Hematopoietic multipotent progenitor cell treated with erythropoietin and hydrocortisone succinate and interleukin-3 and kit ligand, for 8 days (in vitro differentiated cells): ENCODE measurements at regions not wholly inside any gene's neighbourhood (a gene's known extent, or its start where the extent isn't known, plus 50 kb on each side); places are given as distances from the start of the nearest gene placed in this dataset.
"Not testable (repeated sequence)": the region's sequence is repeated elsewhere in the genome, so short reads cannot be mapped to it uniquely, and the experiment has no call there.

Source experiments
- DNase-seq: peaks from one replicate; pipeline ENCODE4 v3.0.0-alpha.2; 2015

DNA sequence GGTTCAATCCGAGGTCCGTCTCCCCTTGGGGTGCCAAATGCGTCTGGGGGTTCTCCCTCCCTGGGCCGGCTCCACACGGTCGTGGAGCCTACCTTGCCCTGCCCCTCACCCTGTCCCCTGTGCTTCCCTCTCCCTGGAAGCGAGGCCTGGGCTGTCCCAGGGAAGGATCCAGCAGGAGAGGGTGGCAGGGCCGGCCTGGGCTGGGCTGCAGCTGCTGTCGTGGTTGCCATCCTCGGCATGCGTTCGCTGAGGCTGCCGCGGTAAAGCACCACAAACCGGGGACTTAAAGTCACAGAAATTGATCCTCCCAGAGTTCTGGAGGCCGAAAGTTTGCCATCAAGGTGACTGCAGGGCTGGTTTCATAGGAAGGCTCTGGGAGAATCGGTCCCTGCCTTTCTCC, 123.0 kb upstream of the TMPRSS2 start:
- DNase-seq: no peak

- DNase-seq: no peak
Measured at GRCh38 chr21:41630249-41630648, 122.3 kb upstream of the TMPRSS2 start.

GRCh38 chr21:41628256-41628655, 120.3 kb upstream of the TMPRSS2 start:
- no peak for DNase-seq

DNA sequence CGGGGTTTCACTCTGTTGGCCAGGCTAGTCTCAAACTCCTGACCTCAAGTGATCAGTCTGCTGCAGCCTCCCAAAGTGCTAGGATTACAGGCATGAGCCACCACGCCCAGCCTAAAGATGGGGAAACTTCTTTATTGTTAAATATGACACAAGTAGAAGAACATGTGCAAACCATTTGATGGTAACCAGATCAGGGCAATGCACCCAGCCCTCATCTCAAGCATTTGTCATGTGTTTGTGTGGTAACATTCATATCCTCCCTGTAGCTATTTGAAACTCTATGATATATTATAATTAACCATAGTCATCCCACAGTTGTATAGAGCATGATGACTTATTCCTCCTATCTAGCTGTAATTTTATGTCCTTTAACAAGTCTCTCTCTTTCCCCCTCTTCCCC, 119.5 kb upstream of the TMPRSS2 start:
- DNase-seq: no peak

DNA sequence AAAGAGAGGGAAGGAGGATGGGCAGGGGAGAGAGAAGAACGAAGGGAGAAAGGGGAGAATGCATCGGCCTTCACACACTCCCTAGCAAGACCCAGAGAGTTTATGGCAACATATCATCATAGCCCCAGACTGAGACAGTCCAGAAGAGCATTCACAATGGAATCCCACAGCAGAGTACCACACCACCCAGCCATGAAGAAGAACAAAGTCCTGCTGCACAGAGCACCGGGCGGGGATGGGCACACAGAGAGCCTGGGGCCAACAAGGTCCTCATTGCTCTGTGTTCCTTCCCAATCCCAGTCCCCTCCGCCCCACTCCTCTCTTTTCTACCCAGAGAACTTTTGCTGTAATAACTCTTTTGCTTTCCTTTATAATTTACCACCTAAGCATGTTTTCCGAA, 118.1 kb upstream of the TMPRSS2 start:
- DNase-seq: no peak

- DNase-seq: no peak
Measured at GRCh38 chr21:41625428-41625827, 117.5 kb upstream of the TMPRSS2 start.

DNA sequence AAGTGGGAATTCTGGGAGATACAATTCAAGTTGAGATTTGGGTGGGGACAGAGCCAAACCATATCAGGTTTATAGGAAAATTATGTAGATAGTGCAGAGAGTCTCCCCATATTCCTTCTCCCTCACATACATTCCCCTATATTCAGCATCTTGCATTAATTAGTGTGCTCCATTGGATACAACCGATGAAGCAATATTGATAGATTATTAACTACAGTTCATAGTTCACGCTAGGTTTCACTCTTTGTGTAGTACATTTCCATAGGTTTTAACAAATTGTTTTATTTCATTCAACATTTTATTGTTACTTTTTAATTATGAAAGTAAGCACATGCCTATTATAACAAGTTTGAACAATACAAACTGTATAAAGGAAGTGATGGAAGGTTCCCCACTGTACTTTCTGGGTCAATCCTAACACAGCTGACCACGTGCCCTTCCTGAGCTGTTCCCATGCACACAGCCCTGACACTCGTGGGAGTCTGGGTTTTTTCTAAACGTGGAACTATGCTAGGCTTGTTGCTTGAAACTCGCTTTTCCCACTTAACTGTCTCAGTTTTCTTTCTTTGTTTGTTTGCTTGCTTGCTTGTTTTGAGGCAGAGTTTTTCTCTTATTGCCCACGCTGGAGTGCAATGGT, 116.8 kb upstream of the TMPRSS2 start:
- no peak for DNase-seq

- DNase-seq: no peak
Measured at GRCh38 chr21:41623945-41624344, 116.0 kb upstream of the TMPRSS2 start.

DNA sequence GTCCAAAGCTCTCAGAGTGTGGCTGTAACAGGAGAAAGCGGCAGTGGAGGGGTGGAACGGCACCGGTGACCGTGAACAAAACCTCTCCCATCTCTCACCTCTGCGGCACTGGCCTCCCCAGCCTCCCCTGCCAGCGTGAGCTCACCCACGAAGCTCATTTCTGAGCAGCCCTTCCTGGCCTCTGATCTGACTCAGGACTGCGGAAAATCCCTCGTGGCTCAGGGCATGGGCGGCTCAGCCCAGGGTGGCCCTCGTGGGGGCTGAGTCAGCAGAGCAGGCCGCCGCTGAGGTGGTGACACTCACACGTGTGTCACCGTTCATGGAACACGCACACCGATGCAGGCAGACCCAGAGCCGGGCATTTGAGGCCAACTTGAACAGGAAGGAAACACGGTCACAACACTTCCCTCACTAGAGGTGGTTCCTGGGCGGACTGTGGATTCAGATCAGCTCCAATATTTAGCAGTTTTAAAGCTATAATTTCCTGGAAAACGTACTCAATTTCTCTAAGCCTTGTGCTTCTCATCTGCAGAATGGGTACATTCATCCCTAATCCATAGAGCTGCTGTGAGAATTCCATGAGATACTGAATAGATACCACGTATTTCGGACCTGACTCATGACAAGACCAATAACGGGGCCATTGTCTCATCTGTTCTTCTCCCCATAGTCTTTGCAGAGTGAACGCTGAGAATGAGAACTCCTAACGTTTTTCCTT, 115.0 kb upstream of the TMPRSS2 start:
- DNase-seq: no peak

DNA sequence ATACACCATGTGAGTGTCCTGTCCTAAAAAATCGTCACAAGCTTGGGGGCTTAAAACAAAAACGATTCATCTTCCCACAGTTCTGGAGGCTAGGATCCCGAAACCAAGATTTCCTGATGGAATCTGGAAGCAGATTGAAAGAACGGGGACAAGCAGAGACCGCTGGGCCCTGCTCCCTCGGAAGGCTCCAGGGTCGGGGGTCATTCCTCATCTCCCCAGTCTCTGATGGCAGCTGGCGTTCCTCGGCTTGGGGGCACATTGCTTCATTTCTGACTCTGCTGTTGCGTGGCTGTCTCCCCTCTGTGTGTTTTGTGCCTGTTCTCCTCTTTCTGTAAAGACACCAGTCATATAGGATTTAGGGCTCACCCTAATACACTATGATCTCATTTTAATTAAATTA, 114.2 kb upstream of the TMPRSS2 start:
- DNase-seq: no peak

- no peak for DNase-seq
Measured at GRCh38 chr21:41621513-41621912, 113.6 kb upstream of the TMPRSS2 start.

- DNase-seq: no peak
Measured at GRCh38 chr21:41620982-41621381, 113.0 kb upstream of the TMPRSS2 start.

GRCh38 chr21:41620541-41620940, 112.6 kb upstream of the TMPRSS2 start:
- DNase-seq: no peak

GRCh38 chr21:41616031-41616591, 108.2 kb upstream of the TMPRSS2 start:
- no peak for DNase-seq

DNA sequence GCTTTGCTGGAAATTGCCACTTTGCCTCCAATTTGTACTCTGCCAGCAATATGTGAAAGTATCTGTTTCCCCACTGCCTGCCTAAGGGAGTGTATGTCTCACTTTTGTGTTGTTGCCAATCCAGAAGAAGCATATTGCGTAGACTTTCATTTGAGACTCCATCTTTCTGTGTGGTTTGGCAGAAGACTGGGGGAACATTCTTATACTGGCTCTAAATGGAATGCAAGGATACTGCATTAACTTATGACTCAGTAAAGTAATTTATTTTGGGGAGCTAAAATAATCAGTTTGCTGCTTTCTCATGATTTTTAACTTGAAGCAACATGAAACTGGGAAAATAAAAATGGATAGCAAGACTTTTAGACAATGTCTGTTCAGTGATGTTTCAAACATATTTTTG, 107.7 kb upstream of the TMPRSS2 start:
- no peak for DNase-seq

DNA sequence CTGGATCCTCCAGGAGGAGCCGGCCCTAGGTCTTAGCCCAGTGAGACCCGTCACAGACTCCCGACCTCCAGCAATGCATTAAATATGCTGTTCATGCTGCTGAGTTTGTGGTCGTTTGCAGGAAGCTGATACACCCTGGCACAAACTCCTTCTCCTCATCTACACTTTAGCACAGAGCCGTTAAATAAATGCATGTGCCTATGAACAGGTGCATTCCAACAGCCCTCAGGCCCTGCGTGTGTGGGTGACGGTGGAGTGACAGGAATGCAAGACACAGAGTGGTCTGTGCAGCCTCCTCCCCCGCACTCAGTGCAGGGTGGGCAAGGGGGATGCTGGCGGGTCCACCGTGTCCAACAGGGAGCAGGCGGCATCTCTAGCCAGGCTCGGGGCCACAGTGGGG, 106.6 kb upstream of the TMPRSS2 start:
- DNase-seq: no peak

DNA sequence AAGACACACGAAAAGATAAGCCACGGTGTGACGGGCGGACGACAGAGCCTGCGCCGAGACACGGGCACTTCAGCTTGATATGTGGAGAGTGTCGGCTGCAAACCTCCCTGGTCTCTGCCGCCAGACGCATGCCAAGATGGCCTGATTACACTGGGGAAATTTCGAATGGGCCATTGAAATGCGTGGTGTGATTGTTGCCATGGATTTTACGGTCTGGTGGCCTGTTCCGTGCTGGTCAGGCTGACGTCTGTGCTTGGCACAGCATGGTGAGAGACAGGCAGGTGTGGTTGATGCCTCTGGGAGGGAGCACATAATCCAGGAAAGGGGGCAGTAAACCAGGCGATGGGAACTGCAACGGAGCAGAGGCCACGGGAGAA, 105.6 kb upstream of the TMPRSS2 start:
- no peak for DNase-seq

GRCh38 chr21:41612674-41613532, 104.9 kb upstream of the TMPRSS2 start:
- DNase-seq: peak; percentile 17

- DNase-seq: no peak
Measured at GRCh38 chr21:41611966-41612606, 104.1 kb upstream of the TMPRSS2 start.

DNA sequence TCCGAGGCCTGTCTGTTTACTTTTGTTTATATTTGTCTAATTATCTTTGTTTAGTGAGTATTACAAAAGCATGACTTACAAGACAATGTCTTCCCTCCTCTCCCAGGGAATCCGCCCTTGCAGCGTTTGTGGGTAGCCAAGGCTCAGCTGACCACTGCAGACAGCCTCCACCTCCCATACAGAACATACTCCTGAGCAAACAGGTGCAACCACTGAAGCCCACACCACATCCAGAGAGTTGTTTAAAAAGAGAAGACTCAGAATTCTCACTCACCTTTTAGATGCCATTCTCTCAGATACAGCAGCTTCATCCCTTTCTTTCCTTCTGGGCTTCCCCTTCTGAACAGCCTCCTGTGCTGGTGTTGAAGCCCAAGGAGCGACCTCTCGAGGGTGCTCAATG, 103.5 kb upstream of the TMPRSS2 start:
- no peak for DNase-seq

DNA sequence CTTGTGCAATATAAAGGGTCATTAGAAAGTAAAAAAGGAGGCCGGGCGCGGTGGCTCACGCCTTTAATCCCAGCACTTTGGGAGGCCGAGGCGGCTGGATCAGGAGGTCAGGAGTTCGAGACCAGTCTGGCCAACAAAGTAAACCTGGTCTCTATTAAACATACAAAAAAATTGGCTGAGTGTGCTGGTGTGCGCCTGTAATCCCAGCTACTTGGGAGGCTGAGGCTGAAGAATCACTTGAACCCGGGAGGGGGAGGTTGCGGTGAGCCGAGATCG, 102.8 kb upstream of the TMPRSS2 start:
- DNase-seq: not testable (repeated sequence)

- peak; percentile 57 for DNase-seq
Measured at GRCh38 chr21:41610042-41610839, 102.3 kb upstream of the TMPRSS2 start.

DNA sequence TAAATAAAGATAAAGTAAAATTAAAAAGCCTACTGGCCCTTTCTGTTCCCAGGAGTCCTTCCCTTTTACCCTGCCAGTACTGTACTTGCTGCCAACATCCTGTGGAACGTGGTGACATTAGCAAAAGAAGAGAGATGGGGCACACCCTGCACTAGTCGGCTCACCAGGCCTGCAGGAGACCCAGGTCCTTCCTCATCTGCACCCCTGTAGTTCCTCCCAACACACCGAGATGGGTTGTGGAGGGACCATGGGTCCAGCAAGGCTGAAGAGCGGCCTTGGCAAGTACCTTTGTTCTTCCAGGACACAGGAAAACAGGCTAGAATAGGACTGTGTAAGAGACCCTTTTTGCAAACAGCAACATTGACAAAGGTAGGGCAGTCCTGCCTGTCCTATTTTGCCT, 98.7 kb upstream of the TMPRSS2 start:
- no peak for DNase-seq
